Ishikawa (cell line): ENCODE measurements at regions not wholly inside any gene's neighbourhood (a gene's known extent, or its start where the extent isn't known, plus 50 kb on each side); places are given as distances from the start of the nearest gene placed in this dataset.

Source experiments
- EP300 ChIP-seq: IDR thresholded peaks from 2 replicates; pipeline ENCODE4 v1.6.1; 2012; ENCODE audit warnings: borderline replicate concordance
- FOXM1 ChIP-seq: IDR thresholded peaks from 2 replicates; pipeline ENCODE4 v1.6.1; 2012; ENCODE audit warnings: low read depth, borderline replicate concordance
- MAX ChIP-seq: IDR thresholded peaks from 2 replicates; pipeline ENCODE4 v1.6.1; 2012
- NFIC ChIP-seq: IDR thresholded peaks from 2 replicates; pipeline ENCODE4 v1.6.1; 2012
- REST ChIP-seq: IDR thresholded peaks from 2 replicates; pipeline ENCODE4 v1.6.1; 2012; ENCODE audit warnings: low read depth, mild to moderate bottlenecking
- TAF1 ChIP-seq: IDR thresholded peaks from 2 replicates; pipeline ENCODE4 v1.6.1; 2012; ENCODE audit warnings: low read depth, mild to moderate bottlenecking
- TEAD4 ChIP-seq: IDR thresholded peaks from 2 replicates; pipeline ENCODE4 v1.6.1; 2012

- TF ChIP-seq TAF1: no peak
- TF ChIP-seq TEAD4: no peak
- TF ChIP-seq FOXM1: no peak
- TF ChIP-seq REST: no peak
- no peak for TF ChIP-seq MAX
- no peak for TF ChIP-seq EP300
- TF ChIP-seq NFIC: no peak
These were observed 1403.1 kb upstream of the TENM3 start for GRCh38 chr4:180840142-180840541.
